H9 (cell line): ENCODE measurements at regions not wholly inside any gene's neighbourhood (a gene's known extent, or its start where the extent isn't known, plus 50 kb on each side); places are given as distances from the start of the nearest gene placed in this dataset.

Source experiments
- DNase-seq: peaks from one replicate; pipeline ENCODE4 v3.0.0-alpha.2; 2017
- H2AFZ ChIP-seq: one replicate; pipeline ENCODE4 v1.6.1; 2013; ENCODE audit warnings: mild to moderate bottlenecking, low read length, control low read depth, moderate library complexity
- H2AK5ac ChIP-seq: 2 replicates; pipeline ENCODE4 v1.6.1; 2013; ENCODE audit warnings: low read length, control low read depth, mixed read lengths; ENCODE audit not compliant: insufficient read length
- H2BK120ac ChIP-seq: one replicate; pipeline ENCODE4 v1.6.1; 2013; ENCODE audit warnings: low read depth, mild to moderate bottlenecking, low read length, control low read depth, inconsistent platforms; ENCODE audit not compliant: poor library complexity, severe bottlenecking
- H2BK12ac ChIP-seq: 2 replicates; pipeline ENCODE4 v1.6.1; 2013; ENCODE audit warnings: low read length, control low read depth, mixed read lengths, low read depth; ENCODE audit not compliant: insufficient read length
- H2BK15ac ChIP-seq: 2 replicates; pipeline ENCODE4 v1.6.1; 2013; ENCODE audit warnings: low read depth, low read length, control low read depth
- H2BK20ac ChIP-seq: one replicate; pipeline ENCODE4 v1.6.1; 2013; ENCODE audit warnings: low read depth, mild to moderate bottlenecking, low read length, control low read depth, inconsistent platforms; ENCODE audit not compliant: poor library complexity, severe bottlenecking
- H2BK5ac ChIP-seq: 2 replicates; pipeline ENCODE4 v1.6.1; 2013; ENCODE audit warnings: low read length, control low read depth, mixed read lengths; ENCODE audit not compliant: insufficient read length
- H3K14ac ChIP-seq: 2 replicates; pipeline ENCODE4 v1.6.1; 2013; ENCODE audit warnings: low read length, control low read depth; ENCODE audit not compliant: insufficient read depth
- H3K18ac ChIP-seq: 2 replicates; pipeline ENCODE4 v1.6.1; 2013; ENCODE audit warnings: low read depth, mild to moderate bottlenecking, mixed read lengths, low read length, control low read depth; ENCODE audit not compliant: insufficient read length
- H3K23ac ChIP-seq: 2 replicates; pipeline ENCODE4 v1.6.1; 2013; ENCODE audit warnings: low read length, control low read depth, mixed read lengths, low read depth; ENCODE audit not compliant: insufficient read length
- H3K23me2 ChIP-seq: 2 replicates; pipeline ENCODE4 v1.6.1; 2013; ENCODE audit warnings: low read depth, mild to moderate bottlenecking, mixed read lengths, low read length, control low read depth; ENCODE audit not compliant: insufficient read length, poor library complexity, severe bottlenecking
- H3K27ac ChIP-seq: 2 replicates; pipeline ENCODE4 v1.5.1; 2013; ENCODE audit warnings: low read length, control low read depth, mixed read lengths, low read depth; ENCODE audit not compliant: insufficient read length
- H3K27me3 ChIP-seq: 2 replicates; pipeline ENCODE4 v1.6.1; 2013; ENCODE audit warnings: low read length, control low read depth, inconsistent platforms; ENCODE audit not compliant: insufficient read depth
- H3K4ac ChIP-seq: 2 replicates; pipeline ENCODE4 v1.6.1; 2013; ENCODE audit warnings: low read depth, mild to moderate bottlenecking, control low read depth, inconsistent platforms, low read length, moderate library complexity
- H3K4me1 ChIP-seq: 2 replicates; pipeline ENCODE4 v1.6.1; 2013; ENCODE audit warnings: low read length, control low read depth, inconsistent platforms; ENCODE audit not compliant: insufficient read depth
- H3K4me2 ChIP-seq: 2 replicates; pipeline ENCODE4 v1.6.1; 2013; ENCODE audit warnings: low read length, control low read depth, mixed read lengths; ENCODE audit not compliant: insufficient read length, insufficient read depth
- H3K56ac ChIP-seq: 2 replicates; pipeline ENCODE4 v1.6.1; 2013; ENCODE audit warnings: low read depth, mild to moderate bottlenecking, mixed read lengths, low read length, control low read depth; ENCODE audit not compliant: insufficient read length
- H3K79me1 ChIP-seq: 2 replicates; pipeline ENCODE4 v1.6.1; 2013; ENCODE audit warnings: low read depth, mild to moderate bottlenecking, moderate library complexity, low read length, control low read depth, inconsistent platforms; ENCODE audit not compliant: insufficient read depth, poor library complexity, severe bottlenecking
- H3K79me2 ChIP-seq: 2 replicates; pipeline ENCODE4 v1.6.1; 2013; ENCODE audit warnings: low read length, control low read depth, inconsistent platforms; ENCODE audit not compliant: insufficient read depth
- H3K9ac ChIP-seq: 2 replicates; pipeline ENCODE4 v1.6.1; 2013; ENCODE audit warnings: low read length, control low read depth, mixed read lengths; ENCODE audit not compliant: insufficient read length; ENCODE audit errors: extremely low read depth
- H3K9me3 ChIP-seq: one replicate; pipeline ENCODE4 v1.6.1; 2013; ENCODE audit warnings: low read depth, low read length, inconsistent platforms; ENCODE audit not compliant: control insufficient read depth
- H3T11ph ChIP-seq: one replicate; pipeline ENCODE4 v1.6.1; 2013; ENCODE audit warnings: mild to moderate bottlenecking, low read length, control low read depth, inconsistent platforms
- H4K20me1 ChIP-seq: one replicate; pipeline ENCODE4 v1.6.1; 2013; ENCODE audit not compliant: control insufficient read depth, insufficient read length, insufficient read depth
- H4K5ac ChIP-seq: 2 replicates; pipeline ENCODE4 v1.6.1; 2013; ENCODE audit warnings: low read depth, mild to moderate bottlenecking, mixed read lengths, low read length, control low read depth; ENCODE audit not compliant: insufficient read length
- H4K8ac ChIP-seq: replicated peaks from 2 replicates; pipeline ENCODE4 v1.6.1; 2013; ENCODE audit warnings: low read length, control low read depth, mixed read lengths, low read depth; ENCODE audit not compliant: insufficient read length
- H4K91ac ChIP-seq: 2 replicates; pipeline ENCODE4 v1.6.1; 2013; ENCODE audit warnings: low read depth, mild to moderate bottlenecking, moderate library complexity, mixed read lengths, low read length, control low read depth; ENCODE audit not compliant: insufficient read length
- H3K27ac Mint-ChIP-seq, 3 experiments: 2 replicates in 2 of 3; 3 replicates in 1 of 3; pipeline ENCODE4 v1.8.0; 2020 to 2021; ENCODE audit warnings: mixed read lengths in 3 of 3, mild to moderate bottlenecking in 1 of 3, moderate library complexity in 1 of 3
- H3K27me3 Mint-ChIP-seq: 2 replicates; pipeline ENCODE4 v1.8.0; 2021; ENCODE audit warnings: low read depth, mild to moderate bottlenecking, moderate library complexity, mixed read lengths
- H3K36me3 Mint-ChIP-seq, 3 experiments: 2 replicates in 2 of 3; 3 replicates in 1 of 3; pipeline ENCODE4 v1.8.0; 2020 to 2021; ENCODE audit warnings: low read depth in 3 of 3, mixed read lengths in 3 of 3; ENCODE audit not compliant: insufficient read depth in 1 of 3
- H3K4me1 Mint-ChIP-seq, 2 experiments: 2 replicates each; pipeline ENCODE4 v1.8.0; 2020; ENCODE audit warnings: mixed read lengths in 2 of 2
- H3K4me3 Mint-ChIP-seq, 2 experiments: 2 replicates in 1 of 2; 3 replicates in 1 of 2; pipeline ENCODE4 v1.8.0; 2020 to 2021; ENCODE audit warnings: mild to moderate bottlenecking in 2 of 2, mixed read lengths in 2 of 2, moderate library complexity in 1 of 2
- H3K9me3 Mint-ChIP-seq, 2 experiments: 2 replicates in 1 of 2; 3 replicates in 1 of 2; pipeline ENCODE4 v1.8.0; 2020; ENCODE audit warnings: mild to moderate bottlenecking in 2 of 2, mixed read lengths in 2 of 2, moderate library complexity in 1 of 2
- CTCF ChIP-seq: fragments of 200-600 bp; sonication (generic); conservative IDR thresholded peaks from 3 replicates; pipeline ENCODE4 v1.8.0; 2021; ENCODE audit warnings: antibody characterized with exemption, mild to moderate bottlenecking

GRCh38 chr1:69433073-69433472, 134.6 kb upstream of the LRRC7 start:
- Histone ChIP-seq H3K23me2 (no peaks in the 10 kb centered on the region), H3T11ph (no peak overlapping the region), H3K27ac (no peak overlapping the region), H2BK12ac (no peak overlapping the region), H2BK120ac (no peak overlapping the region), H3K4me2 (no peak overlapping the region), H2BK15ac (no peak overlapping the region), H3K79me2 (no peaks in the 10 kb centered on the region), H3K14ac (no peak overlapping the region), H3K9me3 (no peaks in the 10 kb centered on the region), H2AFZ (no peak overlapping the region), H4K91ac (no peak overlapping the region), H3K23ac (no peak overlapping the region), H4K8ac (no peak overlapping the region), H3K9ac (no peak overlapping the region), H3K4me1 (no peaks in the 10 kb centered on the region), H4K20me1 (no peaks in the 10 kb centered on the region), H3K56ac (no peak overlapping the region), H3K4ac (no peak overlapping the region), H3K18ac (no peak overlapping the region), H3K79me1 (no peaks in the 10 kb centered on the region), H4K5ac (no peak overlapping the region), H2BK20ac (no peak overlapping the region), H2BK5ac (no peak overlapping the region), H2AK5ac (no peak overlapping the region), H3K27me3 (no peaks in the 10 kb centered on the region)
- Mint-ChIP-seq H3K4me3 (no peak overlapping the region), H3K36me3 (no peaks in the 10 kb centered on the region), H3K27ac (no peak overlapping the region), H3K27me3 (no peaks in the 10 kb centered on the region), H3K9me3 (no peaks in the 10 kb centered on the region), H3K4me1 (no peaks in the 10 kb centered on the region)
- no peak for DNase-seq
- no peak for TF ChIP-seq CTCF
